Posterior vena cava (tissue), 2 donors: ENCODE measurements at regions not wholly inside any gene's neighbourhood (a gene's known extent, or its start where the extent isn't known, plus 50 kb on each side); places are given as distances from the start of the nearest gene placed in this dataset.
"Not testable (repeated sequence)": the region's sequence is repeated elsewhere in the genome, so short reads cannot be mapped to it uniquely, and the experiment has no call there.

ENCODE experiments used
- DNase-seq: peaks from one replicate; pipeline ENCODE4 v3.0.0-alpha.2; 2020; ENCODE audit warnings: low spot score
- intact Hi-C, 2 donors: fragments of 100-400 bp; cut with DNase I; formaldehyde crosslinking; loops; one replicate each; pipeline versions ENCODE4 v1.14.1 to v1.14.2; 2022 to 2023
- donor health status: DM: yes; HTN: yes; CAD: no.
- donor health status: DM: yes; HTN: yes; CAD: no.

DNA sequence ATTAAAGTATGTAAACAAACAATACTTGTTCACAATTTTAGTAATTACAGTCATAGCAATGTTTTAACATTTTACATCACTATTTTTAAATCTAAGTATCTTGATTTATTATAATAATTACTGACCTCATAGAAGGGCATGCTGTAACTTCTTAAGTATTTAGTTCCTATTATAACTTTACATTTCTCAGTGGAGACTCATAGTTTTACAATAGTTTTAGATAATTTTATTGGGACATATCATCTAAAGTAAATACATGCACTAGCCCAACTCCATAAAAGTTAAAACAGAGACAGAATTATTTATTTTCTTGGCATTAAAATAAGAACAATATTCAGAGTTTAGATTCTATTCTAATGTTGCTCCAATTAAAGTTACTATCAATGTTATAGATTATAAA is 466.5 kb upstream of the BCHE start:
- intact Hi-C loops: no loop called here
- no peak for DNase-seq

- intact Hi-C loops: no loop called here
- no peak for DNase-seq
Measured at GRCh38 chr3:166302331-166302730, 465.1 kb upstream of the BCHE start.

GRCh38 chr3:166296179-166296783 is 459.1 kb upstream of the BCHE start:
- intact Hi-C loops: no loop called here
- DNase-seq: no peak

GRCh38 chr3:166291186-166291955 is 454.1 kb upstream of the BCHE start:
- intact Hi-C loops: no loop called here
- no peak for DNase-seq

- DNase-seq: no peak
- intact Hi-C loops: no loop called here
Measured at GRCh38 chr3:166285001-166285400, 447.8 kb upstream of the BCHE start.

DNA sequence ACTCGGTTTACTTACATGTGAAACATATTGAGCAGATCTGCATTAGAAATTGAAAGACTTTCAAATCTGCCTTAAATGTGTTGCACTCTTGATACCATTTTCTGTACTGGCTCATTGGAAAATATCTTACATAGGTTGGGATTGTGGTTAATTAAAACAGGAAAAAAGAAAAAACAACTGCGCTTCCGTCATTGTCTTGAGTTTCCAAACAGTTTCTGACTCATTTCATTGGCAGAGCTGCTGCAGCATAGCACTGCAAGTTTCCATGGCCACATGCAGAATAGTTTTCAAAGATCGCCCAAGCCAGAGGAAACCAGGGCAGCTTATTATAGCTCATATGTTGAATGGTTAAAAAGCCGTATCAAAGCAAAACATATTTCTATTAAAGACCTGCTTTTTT is 446.6 kb upstream of the BCHE start:
- intact Hi-C loops: no loop called here
- no peak for DNase-seq

DNA sequence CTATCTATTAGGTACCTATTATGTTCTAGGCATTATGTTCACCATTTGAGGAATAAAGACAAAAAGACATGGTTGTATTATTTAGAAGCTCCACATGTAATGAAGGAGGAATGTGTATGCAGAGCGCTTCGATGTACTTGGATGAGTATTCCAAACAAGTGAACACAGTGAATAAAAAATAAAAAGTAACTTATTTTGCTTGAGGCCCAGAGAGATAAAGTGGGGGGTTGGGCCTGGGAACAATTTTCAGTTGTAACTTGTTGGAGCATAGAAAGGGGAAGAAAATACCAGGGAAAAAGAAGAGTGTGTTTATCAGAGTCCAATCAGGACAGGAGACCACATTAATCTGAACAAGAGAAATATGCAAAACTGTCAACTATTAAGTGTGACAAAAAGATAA is 445.7 kb upstream of the BCHE start:
- DNase-seq: no peak
- intact Hi-C loops: no loop called here

DNA sequence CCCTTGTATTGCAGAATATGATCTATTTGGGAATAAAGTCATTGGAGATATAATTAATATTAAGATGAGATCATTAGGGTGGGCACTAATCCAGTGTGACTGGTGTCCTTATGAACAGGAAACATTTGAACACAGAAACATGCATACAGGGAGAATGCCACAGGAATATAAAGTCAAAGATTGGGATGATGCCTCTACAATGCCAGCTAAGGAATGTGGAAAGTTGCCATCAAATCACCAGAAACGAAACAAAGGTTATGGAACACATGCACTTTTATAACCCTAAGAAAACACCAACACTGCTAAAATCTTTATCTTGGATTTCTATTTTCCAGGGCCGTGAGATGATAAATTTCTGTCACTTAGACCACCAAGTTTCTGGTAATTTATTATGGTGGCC is 442.4 kb upstream of the BCHE start:
- DNase-seq: no peak
- intact Hi-C loops: no loop called here

- DNase-seq: no peak
- intact Hi-C loops: no loop called here
Measured at GRCh38 chr3:166275024-166275390, 437.8 kb upstream of the BCHE start.

GRCh38 chr3:166274351-166275023 is 437.3 kb upstream of the BCHE start:
- no peak for DNase-seq
- intact Hi-C loops: no loop called here

DNA sequence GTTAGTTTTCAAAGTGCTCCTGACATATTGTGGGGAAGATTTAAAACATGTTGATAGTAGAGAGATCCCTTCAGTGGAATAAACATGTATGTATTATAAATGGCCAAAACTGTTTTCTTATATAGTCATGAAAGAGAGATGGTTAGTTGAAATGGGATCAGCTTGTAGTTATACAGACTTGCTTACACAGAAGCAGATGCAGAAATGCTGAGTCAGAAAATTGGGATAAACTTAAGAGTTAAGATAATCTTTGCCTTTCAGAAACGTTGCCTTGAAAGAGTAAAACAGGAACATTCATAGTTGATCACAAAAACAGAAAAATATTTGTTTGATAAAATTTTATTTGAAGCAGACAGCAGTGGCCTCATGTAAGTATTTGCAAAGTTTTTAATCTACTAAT is 433.2 kb upstream of the BCHE start:
- no peak for DNase-seq
- intact Hi-C loops: no loop called here

- intact Hi-C loops: no loop called here
- DNase-seq: no peak
Measured at GRCh38 chr3:166265153-166265552, 427.9 kb upstream of the BCHE start.

GRCh38 chr3:166263460-166263859 is 426.2 kb upstream of the BCHE start:
- no peak for DNase-seq
- intact Hi-C loops: no loop called here

- intact Hi-C loops: not testable (repeated sequence)
- peak; percentile 74 for DNase-seq
Measured at GRCh38 chr3:166258293-166258850, 421.1 kb upstream of the BCHE start.

DNA sequence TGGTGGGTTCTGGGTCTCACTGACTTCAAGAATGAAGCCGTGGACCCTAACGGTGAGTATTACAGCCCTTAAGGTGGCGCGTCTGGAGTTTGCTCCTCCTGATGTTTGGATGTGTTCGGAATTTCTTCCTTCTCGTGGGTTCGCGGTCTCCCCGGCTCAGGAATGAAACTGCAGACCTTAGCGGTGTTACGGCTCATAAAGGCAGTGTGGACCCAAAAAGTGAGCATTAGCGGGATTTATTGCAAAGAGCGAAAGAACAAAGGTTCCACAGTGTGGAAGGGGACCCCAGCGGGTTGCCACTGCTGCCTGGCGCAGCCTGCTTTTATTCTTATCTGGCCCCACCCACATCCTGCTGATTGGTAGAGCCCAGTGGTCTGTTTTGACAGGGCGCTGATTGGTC is 420.5 kb upstream of the BCHE start:
- DNase-seq: no peak
- intact Hi-C loops: no loop called here

GRCh38 chr3:166248784-166249183 is 411.6 kb upstream of the BCHE start:
- no peak for DNase-seq
- intact Hi-C loops: no loop called here

DNA sequence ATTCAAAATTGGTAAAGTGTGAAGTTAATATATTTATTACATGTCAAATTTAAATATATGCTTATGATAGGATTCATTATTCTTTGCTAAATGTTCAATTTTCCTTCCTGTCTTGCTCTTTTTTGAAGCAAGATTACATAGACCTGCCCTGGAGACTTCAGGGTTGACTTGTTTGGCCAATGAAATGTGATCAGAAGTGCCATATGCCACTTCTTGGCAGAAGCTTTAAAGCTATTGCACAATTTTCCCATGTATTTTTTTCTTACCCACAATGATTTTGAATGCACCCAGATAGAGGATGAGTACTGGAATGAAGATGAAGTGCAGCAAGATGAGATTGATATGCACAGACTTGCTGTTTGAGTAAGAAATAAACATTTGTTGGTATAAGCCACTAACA is 406.3 kb upstream of the BCHE start:
- intact Hi-C loops: no loop called here

DNA sequence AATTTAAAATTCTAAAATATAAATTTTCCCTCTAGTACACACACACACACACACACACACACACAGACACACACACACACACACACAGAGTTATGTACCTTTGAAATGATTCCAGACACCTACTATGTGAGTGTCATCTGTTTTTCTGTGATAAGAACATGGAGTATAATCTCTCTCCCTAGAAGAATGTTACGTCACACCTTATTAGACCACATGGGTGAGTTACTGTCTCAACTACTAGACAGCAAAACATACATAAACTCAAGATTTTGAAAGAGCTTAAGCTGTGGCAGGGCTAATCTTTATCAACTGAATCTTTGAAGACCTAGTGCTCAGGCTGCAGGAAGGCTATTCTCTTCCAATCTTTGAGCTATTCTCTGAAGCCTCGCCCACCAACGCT is 385.9 kb upstream of the BCHE start:
- intact Hi-C loops: no loop called here
- no peak for DNase-seq

More for the DNA sequence above, 406.3 kb upstream of the BCHE start:
- DNase-seq: no peak

- intact Hi-C loops: no loop called here
Measured at GRCh38 chr3:166211451-166211850, 374.2 kb upstream of the BCHE start.

DNA sequence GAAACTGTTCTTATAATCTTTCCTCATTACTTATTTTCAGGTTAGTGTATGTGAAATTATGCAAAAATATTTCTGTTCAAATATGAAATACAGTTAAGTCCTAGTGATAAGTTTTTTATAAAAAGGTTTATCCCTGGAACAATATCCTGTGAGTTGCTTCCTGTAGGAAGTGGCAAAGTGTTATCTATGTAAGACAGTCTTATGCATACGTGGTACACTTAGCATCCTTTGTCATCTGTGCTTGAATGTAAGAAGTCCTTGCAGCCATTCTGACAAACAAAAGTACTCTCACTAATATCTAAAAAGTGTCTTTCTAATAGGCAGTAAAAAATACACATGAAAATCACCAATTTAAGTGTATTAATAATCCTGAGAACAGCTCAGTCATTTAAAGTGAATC is 372.5 kb upstream of the BCHE start:
- no peak for DNase-seq

More at GRCh38 chr3:166211451-166211850, 374.2 kb upstream of the BCHE start:
- DNase-seq: no peak

DNA sequence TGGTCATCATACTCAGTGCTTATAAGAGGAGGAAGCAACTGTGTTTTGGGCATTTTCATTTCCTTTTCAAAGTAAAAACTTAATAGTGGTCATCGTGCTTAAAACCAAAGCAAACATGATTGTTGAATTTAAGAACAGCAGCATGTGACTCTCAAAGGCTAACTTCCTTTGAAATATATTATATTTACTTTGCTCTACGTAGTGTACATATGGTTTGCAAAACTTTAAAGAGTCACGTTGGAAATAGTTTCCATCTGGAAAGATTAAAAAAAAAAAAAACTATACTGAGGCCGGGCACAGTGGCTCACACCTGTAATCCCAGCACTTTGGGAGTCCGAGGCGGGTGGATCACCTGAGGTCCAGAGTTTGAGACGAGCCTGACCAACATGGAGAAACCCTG is 367.9 kb upstream of the BCHE start:
- no peak for DNase-seq
- intact Hi-C loops: no loop called here

More for the DNA sequence above, 372.5 kb upstream of the BCHE start:
- intact Hi-C loops: no loop called here
